ENCODE measurements at regions not wholly inside any gene's neighbourhood (a gene's known extent, or its start where the extent isn't known, plus 50 kb on each side); places are given as distances from the start of the nearest gene placed in this dataset.
"Not testable (repeated sequence)": the region's sequence is repeated elsewhere in the genome, so short reads cannot be mapped to it uniquely, and the experiment has no call there.

- DNase-seq, result not testable (repeated sequence)
Observed at GRCh38 chr1:34371179-34371578, 194.5 kb downstream of the C1orf94 start.

GRCh38 chr1:34371829-34372532 lies 195.3 kb downstream of the C1orf94 start:
- no peak for DNase-seq

- DNase-seq, result no peak
Observed at GRCh38 chr1:34372891-34373290, 196.2 kb downstream of the C1orf94 start.

GRCh38 chr1:34373912-34374311 lies 197.2 kb downstream of the C1orf94 start:
- no peak for DNase-seq

GRCh38 chr1:34376531-34376930 lies 199.8 kb downstream of the C1orf94 start:
- DNase-seq, result no peak

- no peak for DNase-seq
Observed at GRCh38 chr1:34378968-34379856, 202.5 kb downstream of the C1orf94 start.

GRCh38 chr1:34379911-34380310 lies 203.2 kb downstream of the C1orf94 start:
- DNase-seq, result no peak

GRCh38 chr1:34380526-34381124 lies 203.9 kb downstream of the C1orf94 start:
- no peak for DNase-seq

- no peak for DNase-seq
Observed at GRCh38 chr1:34389974-34390373, 213.3 kb downstream of the C1orf94 start.

GRCh38 chr1:34396042-34396441 lies 219.3 kb downstream of the C1orf94 start:
- no peak for DNase-seq

- no peak for DNase-seq
Observed at GRCh38 chr1:34398241-34398915, 221.7 kb downstream of the C1orf94 start.

- no peak for DNase-seq
Observed at GRCh38 chr1:34398916-34399275, 222.2 kb downstream of the C1orf94 start.

- no peak for DNase-seq
Observed at GRCh38 chr1:34400675-34401074, 224.0 kb downstream of the C1orf94 start.

- DNase-seq, result no peak
Observed at GRCh38 chr1:34403156-34403555, 226.4 kb downstream of the C1orf94 start.

GRCh38 chr1:34404804-34405203 lies 228.1 kb downstream of the C1orf94 start:
- no peak for DNase-seq

- DNase-seq, result no peak
Observed at GRCh38 chr1:34405266-34405959, 228.7 kb downstream of the C1orf94 start.

- DNase-seq, result no peak
Observed at GRCh38 chr1:34406377-34406776, 229.7 kb downstream of the C1orf94 start.

GRCh38 chr1:34406833-34407539 lies 230.3 kb downstream of the C1orf94 start:
- no peak for DNase-seq

- no peak for DNase-seq
Observed at GRCh38 chr1:34408011-34408410, 231.3 kb downstream of the C1orf94 start.

- DNase-seq, result no peak
Observed at GRCh38 chr1:34409689-34410229, 233.1 kb downstream of the C1orf94 start.

- DNase-seq, result no peak
Observed at GRCh38 chr1:34412598-34413370, 236.1 kb downstream of the C1orf94 start.
